Inflammatory macrophage treated with lipopolysaccharide for 4 hours (primary cell): ENCODE measurements at regions not wholly inside any gene's neighbourhood (a gene's known extent, or its start where the extent isn't known, plus 50 kb on each side); places are given as distances from the start of the nearest gene placed in this dataset.

Experiments used
- DNase-seq: peaks from one replicate; pipeline ENCODE4 v3.0.0-alpha.2; 2020

DNA sequence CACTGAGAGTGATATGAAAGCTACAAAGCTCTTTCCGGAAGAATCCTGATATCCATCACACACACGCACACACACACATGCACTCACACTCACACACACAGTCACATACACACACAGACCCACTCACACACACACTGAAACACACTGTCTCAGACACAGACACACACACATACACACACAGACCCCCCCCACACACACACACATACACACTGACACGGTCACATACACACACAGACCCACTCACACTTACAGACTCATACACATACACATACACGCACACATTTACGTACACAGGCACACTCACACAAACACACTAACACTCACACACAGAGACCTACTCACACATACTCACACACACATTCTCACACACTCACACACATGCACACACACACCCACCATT is 58.6 kb downstream of the LIG4 start:
- no peak for DNase-seq

DNA sequence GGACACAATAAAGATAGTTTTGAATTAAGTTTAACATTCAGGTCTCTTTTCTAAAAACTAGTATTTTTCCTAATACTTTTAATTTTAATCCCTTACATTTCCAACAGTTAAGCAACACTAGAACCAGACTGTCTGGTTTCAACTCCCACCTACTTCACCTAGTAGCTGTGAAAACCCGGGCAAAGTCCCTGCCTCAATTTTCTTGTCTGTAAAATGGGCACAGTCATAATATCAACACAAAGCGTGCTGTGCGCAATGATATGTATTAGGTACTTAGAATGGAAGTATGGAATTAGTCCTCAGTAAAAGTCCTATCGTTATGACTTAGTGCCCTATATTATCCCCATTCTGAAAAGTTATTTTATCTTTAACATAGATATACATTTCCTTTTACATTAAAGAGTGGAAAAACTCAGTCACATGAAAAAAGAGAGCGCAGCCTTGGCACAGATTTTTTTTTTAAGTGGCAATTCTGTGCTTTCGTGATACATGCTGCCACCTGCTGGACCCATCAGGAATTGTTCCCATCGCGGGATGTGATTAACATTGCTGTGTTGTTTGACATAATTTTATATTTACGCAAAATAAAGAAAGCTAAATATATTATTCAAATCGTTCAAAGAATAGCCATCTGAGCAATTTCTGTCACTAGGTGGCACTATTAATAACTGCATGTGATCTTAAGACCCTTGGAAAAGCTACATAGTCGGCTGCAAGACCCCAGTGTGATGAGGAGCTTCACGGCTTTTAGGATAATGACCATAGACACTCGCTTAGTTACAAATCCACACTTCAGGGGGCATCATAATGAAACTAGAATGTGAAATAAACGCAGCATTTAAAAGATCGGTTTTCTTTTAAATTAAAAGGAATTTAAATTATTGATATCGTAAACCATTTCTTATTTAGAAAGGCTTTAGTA is 59.9 kb downstream of the LIG4 start:
- DNase-seq, result peak; percentile 27

DNA sequence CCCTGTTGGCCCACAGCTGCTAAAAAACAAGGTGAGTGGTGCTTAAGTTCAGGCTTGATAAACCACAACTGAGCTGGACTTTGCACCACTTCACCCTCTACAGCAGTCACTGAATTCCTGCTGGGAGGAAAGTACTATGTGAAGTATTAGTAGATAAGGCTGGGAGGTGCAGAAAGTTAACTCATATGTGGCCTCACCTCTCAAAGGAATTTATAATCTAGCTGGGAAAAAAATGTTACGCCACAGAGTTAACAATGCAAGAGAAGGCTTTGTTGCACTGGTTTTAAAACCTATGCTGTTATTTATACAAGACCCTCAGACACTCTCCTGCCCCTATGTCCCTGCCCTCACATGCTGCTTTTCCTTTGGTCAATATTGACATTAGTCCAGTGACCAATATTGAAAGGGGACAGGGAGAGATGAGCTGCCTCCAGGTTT is 60.9 kb downstream of the LIG4 start:
- no peak for DNase-seq

DNA sequence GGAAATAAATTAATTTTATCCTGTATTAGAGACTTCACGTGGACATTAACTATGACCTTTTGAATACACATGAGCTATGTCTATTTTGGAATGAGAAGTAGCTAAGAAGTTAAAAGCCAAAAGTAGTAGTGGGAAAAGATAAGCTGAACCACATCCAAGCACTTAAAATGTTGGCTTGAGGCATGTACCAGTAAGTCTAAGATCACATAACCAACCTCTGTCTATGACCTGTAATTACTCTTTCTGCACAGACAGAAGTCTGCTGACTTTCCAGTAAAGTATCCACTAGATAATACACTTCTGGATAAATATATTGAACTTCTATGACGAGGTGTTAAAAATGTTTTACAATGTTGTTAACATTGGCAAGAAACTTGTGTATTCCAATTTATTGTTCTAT is 68.7 kb downstream of the LIG4 start:
- DNase-seq, result no peak

DNA sequence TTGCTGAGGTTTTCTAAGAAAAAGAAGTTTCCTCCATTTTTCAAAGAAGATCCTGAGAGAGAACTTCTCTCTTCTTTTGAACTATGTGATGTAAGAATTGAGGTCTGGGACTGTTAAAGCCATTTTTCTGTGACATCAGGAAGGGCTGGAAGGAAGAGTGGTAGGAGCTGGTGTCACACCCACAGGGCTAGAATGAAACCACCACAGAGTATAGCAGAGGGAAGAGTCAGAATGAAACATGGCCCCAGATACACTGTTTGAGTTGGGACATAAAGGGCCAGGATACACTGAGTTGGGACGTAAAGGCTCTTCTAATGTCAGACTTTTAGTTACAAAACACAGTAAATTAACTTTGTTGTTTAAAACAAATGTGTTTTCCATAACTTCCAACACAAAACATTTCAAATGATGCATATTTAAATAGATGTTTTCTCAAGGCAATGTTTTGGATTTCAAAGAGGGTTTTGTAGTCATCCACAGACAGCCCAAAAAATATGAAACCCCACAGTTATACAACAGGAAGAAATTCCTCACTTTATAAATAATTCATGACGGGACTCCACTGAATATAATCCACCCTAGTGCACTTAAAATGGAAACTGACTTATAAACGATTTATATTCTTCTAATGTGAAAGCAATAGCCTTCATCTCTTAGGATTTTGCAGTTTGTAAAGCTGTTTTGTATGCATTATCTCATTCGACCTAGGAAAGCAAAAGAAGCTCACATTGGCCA is 72.5 kb downstream of the LIG4 start:
- no peak for DNase-seq

DNA sequence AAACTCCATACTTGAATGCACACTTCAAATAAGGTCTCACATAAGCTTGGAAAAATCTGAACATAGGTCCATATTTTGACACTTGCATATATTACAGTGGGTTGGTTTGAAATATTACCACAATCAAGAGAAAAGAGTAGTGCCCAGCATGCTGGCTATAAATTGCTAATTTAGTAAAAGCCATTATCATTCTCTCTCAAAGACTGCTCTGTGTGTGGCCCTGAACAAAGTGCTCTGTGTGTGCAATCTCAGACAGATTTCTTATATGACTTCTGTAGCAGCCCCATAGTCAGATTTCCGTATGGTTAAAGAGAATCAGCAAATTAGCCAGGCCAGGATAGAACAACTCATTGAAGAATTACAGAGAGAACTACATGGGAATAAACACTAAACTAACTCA is 78.2 kb downstream of the LIG4 start:
- DNase-seq, result no peak

DNA sequence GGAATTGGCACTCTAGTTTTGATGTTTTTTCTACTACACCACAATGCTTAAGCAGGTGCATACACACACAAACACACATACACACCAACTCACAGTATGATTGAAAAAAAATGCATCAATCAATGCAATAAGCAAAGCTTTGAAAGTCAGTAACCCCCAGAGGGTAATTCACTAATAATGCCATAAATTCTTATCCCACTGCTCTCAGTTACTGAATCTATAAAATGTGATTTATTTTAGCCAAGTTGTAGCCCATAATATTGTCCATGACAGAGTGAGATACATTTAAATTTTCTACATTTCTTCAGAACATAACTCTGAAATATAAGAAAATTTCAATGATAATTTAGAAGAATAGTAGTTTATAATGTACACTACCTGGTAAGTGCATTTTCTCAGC is 87.9 kb downstream of the LIG4 start:
- DNase-seq, result no peak

DNA sequence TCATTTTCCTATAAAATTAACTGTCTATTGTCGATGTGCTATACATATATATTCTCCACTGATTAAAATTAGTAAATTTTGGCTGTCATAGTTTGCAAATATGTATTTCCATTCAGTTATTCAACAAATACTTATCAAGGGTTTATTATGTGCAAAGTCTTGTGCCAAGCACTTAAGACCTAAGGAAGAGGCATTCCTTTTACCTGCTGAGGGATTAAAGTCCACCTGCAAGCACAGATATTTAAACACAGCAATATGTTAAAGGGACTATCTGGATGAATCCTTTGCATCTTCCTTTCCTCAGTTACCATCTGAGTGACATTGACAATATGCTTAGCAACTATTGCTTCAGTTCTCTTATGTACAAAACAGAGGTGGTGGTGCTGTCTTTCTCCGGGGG is 89.3 kb downstream of the LIG4 start:
- no peak for DNase-seq

DNA sequence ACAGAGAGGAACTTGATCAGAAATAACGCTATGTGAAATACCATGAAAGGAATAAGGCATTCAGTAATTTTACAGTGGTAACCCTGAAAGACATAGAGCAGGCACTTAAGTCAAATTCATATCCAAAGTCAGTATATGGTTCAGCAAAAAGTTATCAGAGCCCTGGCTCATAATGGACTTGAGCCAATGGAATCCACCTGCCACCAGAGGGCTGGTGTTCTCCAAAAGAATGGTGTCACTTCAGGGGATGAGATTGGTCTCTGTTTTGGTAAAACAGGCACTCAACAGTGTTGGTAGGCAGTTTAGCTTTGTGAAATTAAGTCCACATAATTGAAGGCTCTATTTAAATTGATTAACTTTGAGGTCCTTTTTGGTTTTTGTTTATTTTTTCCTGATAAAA is 93.9 kb downstream of the LIG4 start:
- DNase-seq, result no peak

DNA sequence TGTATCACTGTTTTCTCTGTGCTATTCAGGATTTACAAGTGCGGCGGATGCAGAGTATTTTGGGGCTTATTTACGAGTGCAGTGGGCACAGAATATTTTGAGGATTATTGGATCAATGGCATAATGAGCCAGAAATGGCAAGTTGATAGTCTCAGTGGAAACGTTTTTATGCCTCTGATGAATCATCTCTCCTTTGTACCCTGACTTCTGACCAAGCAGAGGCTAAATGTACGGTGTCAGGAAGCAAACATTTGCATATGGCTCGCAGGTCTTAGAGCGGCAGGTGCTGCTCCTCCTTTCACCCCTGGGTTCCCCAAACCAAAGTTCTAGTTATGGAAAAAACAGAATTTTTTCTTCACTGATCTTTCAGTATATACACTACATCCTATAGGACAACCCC is 94.5 kb downstream of the LIG4 start:
- DNase-seq, result no peak

DNA sequence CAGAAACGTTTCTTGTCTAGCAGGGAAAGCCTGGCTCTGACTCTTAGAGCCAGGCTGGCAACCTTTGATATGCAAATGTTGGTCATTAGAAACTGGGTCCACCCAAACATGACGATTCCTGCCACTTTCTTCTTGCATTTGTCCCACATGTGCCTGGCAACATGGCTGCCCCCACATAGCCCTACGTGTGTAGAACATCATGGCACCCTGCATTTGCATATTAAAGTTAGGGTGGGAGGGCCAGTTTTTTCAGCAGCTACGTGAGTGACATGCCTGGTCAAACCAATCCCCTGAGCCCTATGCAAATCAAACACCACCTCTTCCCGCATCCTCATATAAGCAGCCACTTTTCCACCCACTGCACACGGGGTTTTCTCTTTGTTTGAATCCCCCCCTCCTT is 95.0 kb downstream of the LIG4 start:
- no peak for DNase-seq

DNA sequence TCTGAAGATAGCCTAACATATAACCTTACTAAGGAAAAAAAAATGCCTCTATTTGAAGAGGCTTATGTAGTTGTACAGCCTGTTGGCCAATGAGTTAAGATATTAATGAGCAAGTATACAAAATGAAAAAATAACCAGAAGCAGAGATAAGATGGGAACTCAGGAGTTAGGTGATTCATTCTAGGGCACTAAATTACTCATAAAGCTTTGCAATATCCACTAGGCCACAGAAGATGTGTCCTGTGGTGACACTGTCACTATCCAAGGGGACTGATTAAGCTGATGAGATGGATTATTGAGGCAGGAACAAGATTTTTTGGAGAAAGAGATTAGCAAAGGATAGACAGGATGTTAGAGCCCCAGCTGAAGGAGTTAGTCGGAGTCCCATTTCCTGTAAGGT is 99.6 kb downstream of the LIG4 start:
- DNase-seq, result no peak

DNA sequence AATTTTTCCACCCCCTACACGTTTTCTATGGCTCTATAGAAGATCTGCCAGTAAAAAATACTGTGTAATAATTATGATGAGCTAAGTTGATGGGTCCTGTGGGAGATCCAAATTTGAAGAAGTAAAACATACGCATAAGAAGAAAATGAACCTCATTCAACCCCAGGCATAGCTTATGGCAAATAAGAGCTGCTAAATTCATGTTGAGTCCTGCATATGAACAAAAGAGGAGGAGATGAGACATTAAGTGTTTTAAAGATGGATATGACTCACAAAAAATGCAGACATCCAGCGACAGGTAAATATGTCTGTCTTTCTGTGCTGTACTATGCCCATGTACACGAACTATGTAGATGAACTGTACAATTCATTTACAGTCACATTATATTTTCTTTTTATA is 101.9 kb downstream of the LIG4 start:
- DNase-seq, result no peak

DNA sequence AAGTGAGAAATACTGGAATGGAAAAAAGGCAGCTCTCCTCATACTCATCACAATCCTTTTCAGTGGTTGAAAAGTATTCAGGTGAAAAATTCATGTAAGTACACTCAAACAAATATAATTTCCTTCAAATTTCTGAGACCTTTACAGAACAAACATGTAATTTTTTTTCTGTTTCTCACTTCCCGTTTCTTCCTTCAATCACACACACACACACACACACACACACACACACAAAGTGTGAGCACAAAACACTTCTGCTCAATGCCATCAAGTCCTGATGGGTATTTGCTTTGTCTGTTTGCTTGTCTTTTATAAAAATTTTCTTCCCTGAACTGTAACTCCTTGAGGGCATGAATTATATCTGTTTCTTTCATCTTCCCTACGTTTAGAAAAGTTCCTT is 110.6 kb downstream of the LIG4 start:
- no peak for DNase-seq

DNA sequence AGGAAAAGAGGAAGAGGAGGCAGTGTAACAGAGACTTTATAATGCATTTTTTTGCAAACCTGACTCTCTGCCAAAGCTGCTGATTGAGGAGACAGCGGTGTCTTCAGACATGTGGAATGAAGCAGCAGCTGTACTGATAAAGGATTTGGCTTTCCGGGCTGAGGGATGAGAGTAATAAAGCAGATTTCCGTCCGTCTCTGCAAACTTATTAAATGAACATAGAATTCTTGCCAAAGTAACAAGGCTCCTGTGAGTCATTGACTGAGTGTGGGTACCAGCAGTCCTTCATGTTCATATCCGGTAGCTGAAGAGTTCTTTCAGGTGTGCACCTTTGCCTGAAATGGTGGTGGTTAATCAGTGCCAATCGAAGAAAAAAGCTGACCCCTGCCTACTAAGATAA is 112.6 kb downstream of the LIG4 start:
- DNase-seq, result no peak

DNA sequence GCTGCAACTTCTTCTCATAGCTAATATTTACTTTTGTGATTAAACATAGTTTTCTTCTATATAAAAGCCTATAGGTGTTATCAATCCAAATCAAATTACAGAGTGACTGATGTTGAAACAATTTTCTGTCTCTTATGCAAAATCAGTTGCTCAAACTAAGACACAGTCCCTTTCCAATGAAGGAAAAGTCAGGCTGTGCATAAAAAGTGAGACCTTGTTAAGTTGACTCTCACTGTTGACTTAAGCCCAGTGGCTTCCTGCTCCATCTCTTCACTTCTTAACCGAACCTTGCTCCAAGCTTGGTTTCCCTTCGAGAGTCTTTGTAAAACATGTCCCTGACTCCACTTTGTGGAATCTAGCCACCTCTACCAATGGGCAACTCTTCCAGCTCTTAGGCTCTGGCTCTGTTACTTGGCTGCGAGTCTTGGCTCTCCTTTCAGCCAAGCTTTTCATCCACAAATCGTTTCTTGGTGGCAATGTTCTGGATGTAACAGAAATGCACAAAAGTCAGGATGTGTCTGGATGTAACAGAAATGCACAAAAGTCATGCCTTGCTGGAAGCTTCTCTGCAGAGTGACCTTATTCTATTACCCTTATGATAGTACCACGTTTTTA is 118.9 kb downstream of the LIG4 start:
- DNase-seq, result no peak

DNA sequence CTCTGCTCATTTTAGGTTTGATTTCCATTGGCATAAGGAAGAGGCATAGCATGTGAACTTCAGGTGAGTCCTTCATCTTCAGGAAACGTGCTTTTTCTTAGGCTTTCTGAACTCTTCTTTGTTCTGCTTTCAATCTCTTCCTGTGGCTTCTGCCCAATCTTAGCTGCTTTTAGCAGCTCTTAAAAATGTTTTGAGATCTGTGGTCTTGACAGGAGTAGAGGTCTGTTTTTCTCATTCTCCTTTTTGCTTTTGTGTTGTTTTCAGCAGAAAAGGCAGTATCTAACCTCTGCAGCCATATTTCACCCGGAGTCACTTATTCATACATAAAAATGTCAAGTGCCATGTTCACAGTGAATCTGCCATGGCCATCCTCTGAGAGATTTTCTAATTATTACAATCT is 120.3 kb downstream of the LIG4 start:
- no peak for DNase-seq

DNA sequence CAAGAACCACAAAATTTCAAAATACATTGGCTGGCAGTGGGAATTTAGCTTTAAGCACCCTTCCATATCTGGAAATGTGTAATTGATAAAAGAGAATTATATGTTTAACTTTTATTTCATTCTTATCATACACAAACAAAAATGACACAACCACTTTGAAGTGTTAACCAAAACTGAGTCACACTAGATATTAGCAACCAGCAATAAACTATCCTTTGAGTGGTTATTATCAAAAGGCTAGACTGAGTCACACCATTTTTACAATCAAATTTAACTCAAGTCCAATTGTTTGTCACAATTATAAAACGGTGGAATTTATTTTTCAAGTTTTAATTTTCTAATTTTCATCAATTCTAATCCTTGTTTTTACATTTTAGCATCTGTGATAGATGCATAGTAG is 121.7 kb downstream of the LIG4 start:
- no peak for DNase-seq

DNA sequence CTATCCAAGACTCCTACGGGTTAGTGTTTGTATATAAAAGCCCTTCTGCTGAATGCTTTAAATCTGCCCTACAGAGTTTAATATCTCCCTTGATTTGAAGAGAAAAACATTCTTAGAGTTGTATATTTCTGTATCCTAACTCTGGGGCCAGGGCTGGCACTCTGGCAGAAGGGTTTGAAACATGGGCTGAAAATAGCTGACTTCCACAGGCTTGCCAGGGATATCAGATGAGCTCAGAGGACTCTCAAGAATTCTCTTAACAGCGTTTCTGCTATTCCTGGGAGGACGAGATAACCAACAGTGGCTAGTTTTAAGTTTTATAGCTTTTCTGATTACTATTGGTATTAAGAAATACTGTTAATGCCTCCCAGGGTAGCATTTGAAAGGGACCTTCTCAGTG is 127.5 kb downstream of the LIG4 start:
- DNase-seq, result no peak

DNA sequence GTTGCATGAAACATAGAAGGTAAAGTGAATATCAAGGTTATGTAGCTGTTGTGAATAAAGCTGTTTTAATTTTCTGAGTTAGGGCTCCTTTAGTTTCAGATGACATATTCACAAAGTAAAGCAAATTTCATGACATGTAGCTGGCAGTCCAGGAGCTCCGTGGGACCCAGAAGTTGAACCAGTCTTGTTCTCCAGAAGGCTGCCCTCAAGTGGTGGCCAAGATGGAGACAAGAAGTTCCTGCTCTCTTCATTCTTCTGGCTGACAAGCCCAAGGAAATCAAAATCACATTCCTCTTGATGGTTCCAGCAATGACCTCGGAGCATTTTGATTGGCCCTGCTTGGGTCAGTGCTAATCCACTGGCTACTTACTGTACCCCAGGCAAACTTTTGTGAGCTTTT is 128.7 kb downstream of the LIG4 start:
- DNase-seq, result no peak

DNA sequence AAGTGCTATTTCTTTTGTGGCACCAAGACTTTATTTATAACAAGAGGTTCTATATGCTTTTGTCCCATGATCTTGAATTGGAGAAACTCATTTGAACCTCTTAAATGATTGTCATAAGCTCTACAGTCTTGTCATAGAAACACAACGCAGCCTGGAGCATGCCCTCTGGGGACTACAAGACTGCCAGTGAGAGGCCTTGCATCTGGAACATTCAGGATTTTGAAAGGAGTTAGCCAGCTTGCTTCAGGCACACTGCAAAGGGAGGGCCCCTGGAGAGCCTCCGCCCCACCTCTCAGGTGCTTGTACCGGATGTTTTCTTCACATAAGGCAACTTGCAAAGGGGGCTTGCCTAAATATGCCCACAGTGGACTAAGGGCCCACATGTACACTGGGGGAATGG is 130.5 kb downstream of the LIG4 start:
- no peak for DNase-seq

DNA sequence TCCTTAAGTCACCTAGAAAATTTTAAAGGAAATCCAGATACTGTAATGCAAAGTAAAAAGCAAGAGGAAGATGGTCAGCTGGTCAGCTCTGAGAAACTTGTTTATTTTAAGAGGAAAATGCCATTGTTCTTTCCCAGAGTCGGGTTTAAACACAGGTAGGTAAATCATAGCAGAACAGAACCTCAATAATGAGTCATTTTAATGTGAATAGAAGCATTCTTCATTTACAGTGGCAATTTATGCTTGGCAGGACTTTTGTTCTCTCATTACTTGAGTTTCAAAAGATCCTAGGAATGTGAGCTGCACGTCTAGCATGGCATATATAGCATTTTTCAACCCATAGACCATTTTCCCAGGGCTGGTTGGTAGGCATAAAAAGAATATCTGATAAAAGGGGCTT is 132.3 kb downstream of the LIG4 start:
- DNase-seq, result no peak

DNA sequence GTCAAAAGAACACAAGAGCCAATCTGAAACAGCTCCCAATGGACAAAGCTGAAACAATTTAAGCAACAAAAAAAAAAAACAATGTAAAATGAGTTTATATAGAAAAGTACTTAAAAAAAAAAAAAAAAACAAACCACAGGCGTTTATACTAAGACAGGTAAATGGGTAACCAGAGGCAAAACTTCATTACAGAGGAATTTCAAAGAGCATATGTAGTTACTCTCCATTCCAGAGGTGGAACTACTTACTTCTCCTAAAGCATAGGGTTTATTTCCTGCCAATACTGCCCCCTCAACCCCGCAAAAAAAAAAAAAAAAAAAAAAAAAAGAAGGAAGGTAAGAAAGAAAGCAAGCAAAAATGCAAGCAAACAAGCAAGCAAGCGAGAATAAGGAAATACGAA is 132.9 kb downstream of the LIG4 start:
- DNase-seq, result no peak

DNA sequence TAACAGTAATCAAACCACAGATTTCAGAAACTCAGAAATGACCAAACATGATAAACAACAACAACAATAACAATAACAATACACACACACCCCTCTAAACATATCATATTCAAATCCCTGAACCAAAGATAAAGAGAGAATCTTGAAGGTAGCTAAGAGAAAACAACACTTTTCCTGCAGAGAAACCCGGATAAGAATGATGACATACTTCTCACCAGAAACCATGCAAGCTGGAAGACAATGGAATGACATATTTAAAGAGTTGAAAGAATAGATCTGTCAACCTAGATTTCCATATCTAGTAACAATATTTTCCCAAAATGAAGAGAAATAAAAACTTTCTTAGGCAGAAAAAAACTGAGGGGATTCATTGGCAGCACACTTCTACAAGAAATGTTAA is 138.1 kb downstream of the LIG4 start:
- no peak for DNase-seq
